ENCODE measurements at regions not wholly inside any gene's neighbourhood (a gene's known extent, or its start where the extent isn't known, plus 50 kb on each side); places are given as distances from the start of the nearest gene placed in this dataset.

DNA sequence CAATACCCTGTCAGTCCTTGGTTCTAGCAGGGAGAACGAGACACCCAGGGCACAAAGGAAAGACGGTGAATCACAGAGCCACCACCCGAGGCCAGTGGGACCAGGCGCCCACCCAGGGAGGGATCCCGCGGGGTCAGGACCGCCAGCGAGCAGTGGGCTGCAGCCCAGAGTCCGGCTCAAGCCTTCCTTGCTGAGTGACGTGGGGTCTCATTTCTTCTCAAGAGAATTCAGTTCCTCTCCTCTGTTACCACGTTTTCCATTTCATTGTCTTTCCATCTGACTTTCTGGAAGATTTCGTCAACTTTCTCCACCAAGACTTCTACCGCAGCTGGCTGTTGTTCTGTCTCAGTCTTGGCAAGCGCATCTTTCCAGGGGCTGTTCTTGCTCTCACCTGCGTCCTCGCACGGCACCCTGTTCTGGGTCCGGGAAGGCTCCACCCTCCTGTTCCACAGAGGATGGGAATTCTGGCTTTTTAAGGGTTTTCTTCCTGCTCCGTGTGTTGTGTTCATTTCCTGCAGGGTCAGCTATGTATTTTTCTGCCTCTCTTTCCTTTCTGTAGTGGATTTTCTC is 248.6 kb downstream of the NDUFA10 start:
- no peaks in the 10 kb centered on the region for H3K36me3 Mint-ChIP-seq (ENCODE audit: low read depth)
- DNase-seq = no peak
- peaks cover 3% of the 10 kb centered on the region for H3K9me3 Mint-ChIP-seq
- peaks cover 3% of the 10 kb centered on the region for H3K27me3 Mint-ChIP-seq
- no peak overlapping the region for H3K4me3 Mint-ChIP-seq
- ATAC-seq = no peak
- H3K27ac Mint-ChIP-seq = no peak overlapping the region
- H3K4me1 Mint-ChIP-seq = no peaks in the 10 kb centered on the region

DNA sequence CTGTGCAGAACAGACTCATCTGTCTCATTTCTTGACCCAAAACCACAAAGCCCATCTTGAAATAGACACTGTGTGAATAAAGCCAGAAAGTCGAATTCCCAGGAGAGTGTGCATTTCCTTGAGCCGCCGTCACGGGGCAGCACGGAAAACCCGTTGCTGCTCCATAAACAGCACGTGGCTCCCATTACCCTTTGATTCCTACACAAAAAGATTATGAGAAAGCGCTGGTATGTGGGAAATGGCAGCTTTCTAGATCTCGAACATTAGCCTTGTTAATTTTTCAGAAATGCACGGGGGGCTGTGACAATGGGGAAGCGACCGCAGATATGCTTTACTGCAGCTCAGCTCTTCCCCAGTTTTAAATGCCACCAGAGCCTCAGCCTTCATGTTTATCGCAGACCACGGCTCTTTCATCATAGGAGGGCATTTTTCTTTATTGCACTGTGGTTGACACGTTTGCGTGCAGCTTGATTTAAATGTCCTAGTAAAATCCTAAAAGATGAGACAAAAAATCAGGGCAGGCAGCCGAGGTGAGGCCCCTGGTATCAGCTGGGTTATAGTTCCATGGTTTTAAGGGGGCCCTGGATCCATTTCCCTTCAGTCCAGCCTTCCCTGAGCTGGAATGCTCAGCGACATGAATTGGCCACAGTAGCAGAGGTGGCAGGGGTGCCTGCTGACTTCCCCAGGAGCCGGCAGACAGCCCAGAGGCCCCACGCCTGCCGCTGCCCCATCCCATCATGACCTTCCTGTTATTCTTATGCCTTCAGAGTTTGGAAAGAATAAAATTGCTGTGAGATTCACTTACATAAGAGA is 249.3 kb downstream of the NDUFA10 start:
- ATAC-seq (no peak), DNase-seq (no peak)
- Mint-ChIP-seq H3K27me3 (peaks cover 3% of the 10 kb centered on the region), H3K9me3 (peaks cover 5% of the 10 kb centered on the region), H3K27ac (no peak overlapping the region), H3K36me3 (ENCODE audit: low read depth) (no peaks in the 10 kb centered on the region), H3K4me1 (no peaks in the 10 kb centered on the region), H3K4me3 (no peak overlapping the region)

DNA sequence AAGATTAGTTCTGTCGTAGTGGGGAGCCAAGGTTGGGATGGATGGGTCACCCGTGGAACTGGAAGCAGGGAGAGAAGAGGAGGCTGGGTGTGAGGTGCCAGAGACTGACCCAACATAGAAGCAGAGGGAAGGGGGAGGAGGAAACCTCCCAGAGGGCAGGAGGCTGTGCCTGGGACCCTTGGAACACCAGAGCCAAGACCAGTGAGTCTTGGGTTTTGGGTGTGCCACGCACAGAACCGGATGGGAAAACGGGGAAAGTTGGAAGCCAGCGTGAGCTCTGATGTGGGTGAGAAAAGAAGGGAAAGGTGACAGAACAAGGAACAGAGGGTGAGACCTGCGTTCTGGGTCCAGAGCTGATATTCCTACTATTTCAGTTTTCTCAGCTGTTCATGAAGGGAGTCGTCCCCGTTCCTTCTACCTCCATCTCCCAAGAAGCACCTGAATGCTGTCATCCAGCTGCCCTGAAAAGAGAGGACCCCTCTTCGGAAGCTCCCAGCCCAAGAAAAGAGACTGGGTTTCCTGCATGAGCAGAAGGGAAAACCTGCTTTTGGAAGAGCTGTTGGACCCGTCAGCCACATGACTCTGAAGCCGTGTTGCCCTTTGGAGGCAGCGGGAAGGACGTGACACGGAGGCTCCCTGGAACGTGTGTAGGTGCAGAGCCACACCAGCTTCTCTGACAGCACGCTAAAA is 250.1 kb downstream of the NDUFA10 start:
- H3K36me3 Mint-ChIP-seq (ENCODE audit: low read depth) = no peaks in the 10 kb centered on the region
- H3K4me1 Mint-ChIP-seq = no peaks in the 10 kb centered on the region
- H3K9me3 Mint-ChIP-seq = peaks cover 5% of the 10 kb centered on the region
- no peak for ATAC-seq
- no peaks in the 10 kb centered on the region for H3K27me3 Mint-ChIP-seq
- no peak overlapping the region for H3K27ac Mint-ChIP-seq
- H3K4me3 Mint-ChIP-seq = no peak overlapping the region
- no peak for DNase-seq

DNA sequence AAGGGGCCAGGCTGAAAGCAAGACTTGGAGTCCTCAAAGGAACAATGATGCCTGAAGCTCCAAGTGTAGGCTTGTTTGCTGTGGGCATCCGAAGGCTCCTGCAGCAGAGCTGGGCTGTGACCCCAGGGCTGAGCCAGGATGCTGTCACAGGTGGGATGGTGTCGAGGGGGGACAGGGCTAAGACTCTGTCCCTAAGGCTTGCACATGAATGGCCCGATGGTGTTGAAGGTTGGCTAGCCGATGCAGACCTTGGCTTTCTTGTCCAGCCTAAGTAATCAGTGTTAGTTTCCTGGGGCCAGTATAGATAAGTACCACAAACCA is 251.0 kb downstream of the NDUFA10 start:
- H3K27ac Mint-ChIP-seq = no peak overlapping the region
- DNase-seq (no peak), ATAC-seq (no peak)
- no peaks in the 10 kb centered on the region for H3K36me3 Mint-ChIP-seq (ENCODE audit: low read depth)
- H3K9me3 Mint-ChIP-seq = peaks cover 5% of the 10 kb centered on the region
- no peaks in the 10 kb centered on the region for H3K4me1 Mint-ChIP-seq
- H3K27me3 Mint-ChIP-seq = peaks cover 2% of the 10 kb centered on the region
- H3K4me3 Mint-ChIP-seq = no peak overlapping the region

DNA sequence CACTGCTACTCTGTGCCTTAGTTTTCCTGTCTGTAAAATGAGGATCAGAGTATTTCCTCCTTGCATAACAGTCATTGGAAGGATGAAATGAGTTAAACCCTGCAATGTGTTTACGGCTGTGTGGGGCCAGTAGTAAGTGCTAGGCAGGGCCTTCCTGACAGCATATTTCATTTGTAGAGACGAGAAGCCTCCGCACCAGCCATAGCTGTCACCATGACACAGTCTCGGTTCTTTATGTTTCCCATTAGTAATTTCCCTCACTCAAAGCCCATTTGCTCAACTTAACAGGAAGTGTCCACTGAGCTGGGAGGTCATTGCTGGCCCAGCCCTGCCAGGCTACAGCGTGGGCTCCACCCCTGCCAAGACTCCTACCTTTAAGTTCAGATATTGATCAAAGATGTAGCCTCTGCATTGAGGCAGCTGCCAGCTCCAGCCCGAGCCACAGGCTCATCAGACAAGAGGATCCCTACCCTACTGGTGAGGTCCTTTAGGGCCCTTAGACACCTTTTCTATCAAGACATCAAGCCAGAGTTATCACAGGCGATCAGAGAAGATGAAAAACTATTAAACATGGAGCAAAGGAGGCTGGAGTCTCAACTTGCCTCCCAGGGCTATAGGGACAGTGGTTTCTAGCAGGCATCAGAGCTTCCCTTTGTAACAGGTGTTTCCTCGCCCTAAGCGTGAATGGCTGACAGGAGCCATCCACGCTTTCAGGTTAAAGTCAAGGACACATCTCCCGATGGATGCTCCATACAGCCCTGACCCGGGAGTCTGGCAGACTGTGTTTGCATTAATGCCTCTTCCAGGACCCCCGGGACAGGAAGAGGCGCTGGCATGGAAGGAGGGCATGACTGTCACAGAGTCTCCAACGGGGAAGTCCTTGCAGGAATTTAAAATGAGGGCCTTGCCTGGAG is 251.7 kb downstream of the NDUFA10 start:
- ATAC-seq (no peak), DNase-seq (no peak)
- H3K4me3 Mint-ChIP-seq = no peak overlapping the region
- no peaks in the 10 kb centered on the region for H3K4me1 Mint-ChIP-seq
- no peak overlapping the region for H3K27ac Mint-ChIP-seq
- no peaks in the 10 kb centered on the region for H3K36me3 Mint-ChIP-seq (ENCODE audit: low read depth)
- peaks cover 5% of the 10 kb centered on the region for H3K9me3 Mint-ChIP-seq
- H3K27me3 Mint-ChIP-seq = peaks cover 2% of the 10 kb centered on the region

DNA sequence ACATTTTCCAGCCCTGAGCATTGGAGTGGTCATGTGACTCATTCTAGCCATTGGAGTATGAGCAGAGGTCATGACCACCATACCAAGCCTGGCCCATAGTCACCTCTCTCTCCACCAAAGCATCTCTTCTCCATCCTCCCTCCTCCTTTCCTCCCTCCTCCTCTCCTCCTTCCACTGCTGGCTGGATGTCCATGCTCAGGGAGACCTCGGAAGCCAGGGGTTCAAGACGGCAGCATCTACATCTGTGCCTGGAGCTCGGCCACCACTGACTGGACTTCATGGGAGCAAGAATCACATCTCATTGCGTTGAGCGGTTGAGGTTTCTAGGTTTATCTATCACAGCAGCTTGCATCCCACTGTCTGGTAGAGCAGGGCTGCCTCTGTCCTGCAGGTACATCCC is 252.4 kb downstream of the NDUFA10 start:
- no peaks in the 10 kb centered on the region for H3K36me3 Mint-ChIP-seq (ENCODE audit: low read depth)
- H3K4me3 Mint-ChIP-seq = no peak overlapping the region
- DNase-seq = no peak

DNA sequence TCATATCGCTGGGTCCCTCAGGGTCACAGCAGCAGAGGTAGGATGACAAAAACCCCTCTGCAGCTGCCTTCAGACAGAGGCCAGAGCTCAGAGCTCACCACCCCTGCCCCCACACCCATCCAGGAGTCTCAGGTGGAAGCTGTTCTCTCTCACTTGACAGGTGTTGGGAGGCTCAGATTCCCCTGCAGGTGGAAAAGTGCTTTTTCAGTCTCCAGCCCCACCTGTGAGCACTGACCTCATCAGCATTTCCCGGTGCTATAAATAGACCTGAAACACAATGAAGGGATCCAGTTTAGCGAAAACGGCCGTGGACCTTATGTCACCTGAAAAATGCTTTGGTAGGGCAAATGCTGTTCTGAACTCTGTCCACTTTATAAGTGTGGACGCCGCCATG is 254.9 kb downstream of the NDUFA10 start:
- DNase-seq (no peak), ATAC-seq (no peak)
- H3K36me3 Mint-ChIP-seq (ENCODE audit: low read depth) = no peaks in the 10 kb centered on the region
- H3K4me1 Mint-ChIP-seq = no peaks in the 10 kb centered on the region
- H3K27ac Mint-ChIP-seq = no peak overlapping the region
- peaks cover 2% of the 10 kb centered on the region for H3K27me3 Mint-ChIP-seq
- H3K9me3 Mint-ChIP-seq = peaks cover 5% of the 10 kb centered on the region
- H3K4me3 Mint-ChIP-seq = no peak overlapping the region

More for the DNA sequence above, 252.4 kb downstream of the NDUFA10 start:
- Mint-ChIP-seq H3K9me3 (peaks cover 5% of the 10 kb centered on the region), H3K4me1 (no peaks in the 10 kb centered on the region), H3K27me3 (peaks cover 2% of the 10 kb centered on the region), H3K27ac (no peak overlapping the region)
- ATAC-seq = no peak

DNA sequence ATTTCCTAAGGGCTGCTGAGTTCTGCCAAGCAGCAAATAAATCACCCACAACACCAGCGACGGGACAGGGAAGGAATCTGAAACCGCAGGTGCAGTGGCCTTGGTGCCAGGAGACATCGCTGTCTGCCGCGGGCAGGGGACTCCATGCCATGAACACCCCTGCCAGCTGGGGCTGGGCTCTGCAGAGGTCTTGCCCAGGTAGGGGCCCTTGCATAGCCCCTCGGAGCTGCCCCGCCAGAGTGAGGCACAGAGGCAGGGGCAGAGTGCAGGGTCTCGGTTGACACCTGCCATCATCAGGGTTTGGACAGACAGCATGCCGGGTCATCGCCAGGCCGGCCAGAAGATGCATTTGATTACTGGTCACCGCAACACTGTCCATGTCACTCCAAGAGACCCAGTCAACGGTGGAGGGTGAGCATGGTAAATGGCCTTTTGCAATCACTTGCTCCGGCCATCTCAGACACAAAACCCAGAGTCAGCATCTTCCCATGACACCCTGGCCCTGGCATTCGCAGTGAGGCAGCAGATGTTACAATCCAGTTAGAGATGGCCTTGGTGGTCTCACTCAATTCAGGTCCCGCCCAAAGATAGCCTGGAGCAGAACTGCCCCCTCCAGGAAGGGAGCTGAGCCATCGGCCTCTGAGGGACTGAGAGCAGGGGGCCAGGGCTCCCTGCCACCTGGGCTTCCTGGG is 255.4 kb downstream of the NDUFA10 start:
- Mint-ChIP-seq H3K27ac (no peak overlapping the region), H3K27me3 (peaks cover 2% of the 10 kb centered on the region), H3K4me1 (no peaks in the 10 kb centered on the region), H3K36me3 (ENCODE audit: low read depth) (no peaks in the 10 kb centered on the region), H3K9me3 (peaks cover 5% of the 10 kb centered on the region), H3K4me3 (no peak overlapping the region)
- no peak for ATAC-seq
- DNase-seq = no peak

DNA sequence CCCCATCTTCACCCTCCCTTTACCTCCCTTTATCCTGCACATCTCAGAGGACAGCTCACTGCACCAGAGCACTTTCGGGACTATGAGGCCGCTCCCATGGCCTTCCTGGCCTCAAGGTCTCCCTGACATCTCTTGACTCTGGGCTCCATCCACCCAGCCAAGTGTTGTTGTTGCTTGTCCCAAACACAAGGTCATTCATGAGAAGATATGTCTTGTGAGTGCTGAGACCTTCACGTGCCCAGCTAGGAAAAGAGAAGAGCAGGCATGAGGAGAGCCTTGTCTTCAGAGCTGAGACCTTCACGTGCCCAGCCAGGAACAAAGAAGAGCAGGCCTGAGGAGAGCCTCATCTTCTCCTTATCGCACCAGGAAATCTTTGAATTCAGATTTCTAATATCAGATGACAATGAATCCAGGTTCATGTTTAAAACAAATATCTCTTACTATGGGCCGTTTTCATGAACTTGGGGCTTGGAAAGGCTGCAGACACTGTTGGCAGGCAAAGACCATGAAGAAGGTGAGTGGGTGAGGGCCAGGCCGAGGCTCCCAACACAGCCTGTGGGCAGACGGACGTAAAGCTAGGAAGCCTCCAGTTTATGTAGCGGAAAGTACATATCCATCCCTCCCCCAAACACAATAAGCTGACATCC is 256.1 kb downstream of the NDUFA10 start:
- Mint-ChIP-seq H3K4me3 (no peak overlapping the region), H3K27ac (no peak overlapping the region)

DNA sequence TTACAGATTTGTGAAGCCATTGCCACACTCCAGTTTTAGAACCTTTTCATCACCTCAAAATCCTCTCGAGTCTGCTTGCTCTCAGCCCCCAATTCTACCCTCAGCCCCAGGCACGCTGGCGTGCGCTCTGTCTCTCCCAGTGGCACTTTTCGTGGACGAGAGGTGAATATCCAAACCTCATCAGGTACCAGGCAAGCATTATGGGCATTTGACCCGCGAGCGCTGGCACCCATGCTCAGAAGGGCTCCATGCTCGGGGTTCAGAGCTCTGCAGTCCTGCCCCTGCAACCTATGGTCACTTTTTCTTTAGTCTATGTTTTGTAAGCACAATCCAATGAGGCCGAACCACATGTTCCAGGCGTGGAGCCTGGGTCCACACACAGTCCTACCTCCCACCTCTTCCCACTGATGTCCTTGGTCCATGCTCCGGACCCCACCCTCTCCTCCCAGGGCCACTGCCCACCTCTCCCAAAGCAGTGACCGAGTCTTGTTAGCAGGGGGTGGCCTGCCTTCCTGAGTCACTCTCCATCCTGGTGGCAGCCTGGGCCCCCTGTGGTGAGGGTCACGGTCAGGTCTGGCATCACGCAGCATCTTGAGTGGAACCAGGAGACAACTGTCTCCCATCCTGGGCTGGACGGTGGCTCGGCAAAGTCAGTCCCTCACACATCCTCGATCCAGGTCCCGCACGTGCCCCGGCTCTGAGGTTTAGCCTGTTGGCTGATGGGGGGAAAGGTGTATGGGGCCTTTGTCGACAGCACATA is 256.9 kb downstream of the NDUFA10 start:
- Mint-ChIP-seq H3K27me3 (peaks cover 2% of the 10 kb centered on the region), H3K27ac (no peak overlapping the region), H3K4me1 (no peaks in the 10 kb centered on the region), H3K4me3 (no peak overlapping the region), H3K36me3 (ENCODE audit: low read depth) (no peaks in the 10 kb centered on the region), H3K9me3 (peaks cover 5% of the 10 kb centered on the region)
- no peak for ATAC-seq
- no peak for DNase-seq

More for the DNA sequence above, 256.1 kb downstream of the NDUFA10 start:
- DNase-seq (no peak), ATAC-seq (no peak)
- H3K4me1 Mint-ChIP-seq = no peaks in the 10 kb centered on the region
- H3K27me3 Mint-ChIP-seq = peaks cover 2% of the 10 kb centered on the region
- no peaks in the 10 kb centered on the region for H3K36me3 Mint-ChIP-seq (ENCODE audit: low read depth)
- peaks cover 5% of the 10 kb centered on the region for H3K9me3 Mint-ChIP-seq

DNA sequence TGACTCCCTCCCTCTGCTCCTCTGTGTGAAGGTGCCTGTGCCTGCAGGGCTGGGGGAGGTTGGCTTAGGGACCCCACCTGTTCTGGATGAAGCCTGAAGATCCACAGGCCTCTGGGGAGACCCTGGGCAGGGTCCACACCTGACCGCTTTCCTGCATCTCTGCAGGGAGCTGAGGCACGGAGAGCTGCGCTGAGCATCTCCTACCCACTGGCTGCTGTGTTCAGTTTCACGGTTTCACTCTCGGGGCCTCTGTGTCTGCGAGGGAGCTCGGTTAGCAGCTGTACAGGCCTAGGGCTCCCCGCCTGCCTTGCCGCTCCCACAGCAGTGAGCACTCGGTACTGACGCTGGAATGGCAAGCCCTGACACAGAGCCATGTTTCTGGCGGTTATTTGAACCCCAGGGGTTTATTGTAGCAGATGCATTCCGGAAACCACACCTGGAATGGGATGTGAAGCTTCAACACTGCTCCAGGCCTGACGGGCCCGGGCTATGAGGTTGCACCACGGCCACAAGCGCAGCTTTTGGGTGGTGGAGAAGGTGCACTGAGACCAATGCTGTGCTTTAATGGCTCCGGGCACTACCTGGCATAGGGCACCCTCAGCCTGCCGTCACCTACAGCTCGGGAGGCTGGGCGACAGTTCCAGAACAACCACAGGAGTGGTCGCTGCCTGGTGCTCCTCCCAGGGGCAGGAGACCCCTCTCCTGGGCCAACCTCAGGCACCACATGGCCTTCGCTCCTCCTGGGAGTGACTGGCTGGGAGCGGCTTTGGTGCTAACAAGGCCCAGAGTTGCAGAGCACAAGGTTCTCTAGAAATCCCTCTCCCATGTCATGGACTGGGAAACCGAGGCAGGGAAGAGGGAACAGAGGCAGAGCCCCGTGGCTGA is 257.9 kb downstream of the NDUFA10 start:
- Mint-ChIP-seq H3K4me1 (no peaks in the 10 kb centered on the region), H3K27ac (no peak overlapping the region), H3K4me3 (no peak overlapping the region), H3K27me3 (peaks cover 2% of the 10 kb centered on the region), H3K9me3 (peaks cover 5% of the 10 kb centered on the region), H3K36me3 (ENCODE audit: low read depth) (no peaks in the 10 kb centered on the region)
- DNase-seq (no peak), ATAC-seq (no peak)

DNA sequence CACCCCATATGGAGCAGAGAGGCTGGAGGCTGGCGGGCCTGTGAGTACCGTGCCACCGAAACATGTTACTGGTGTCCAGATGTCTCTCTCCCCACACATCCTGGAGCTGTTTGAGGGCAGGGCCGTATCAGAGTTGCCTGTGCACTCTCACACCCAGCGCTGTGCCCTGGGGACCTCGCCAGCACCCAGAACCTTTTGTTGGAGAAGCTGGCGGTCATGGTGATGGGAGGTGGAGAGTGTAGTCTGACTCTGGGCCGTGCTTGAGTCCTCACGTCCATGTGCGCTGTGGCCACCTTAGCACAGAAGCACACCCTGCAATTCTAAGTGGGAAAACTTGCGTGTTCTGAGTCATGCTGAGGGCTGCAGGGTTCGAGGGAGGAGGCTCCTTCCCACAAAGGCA is 259.2 kb downstream of the NDUFA10 start:
- Mint-ChIP-seq H3K27ac (no peak overlapping the region), H3K27me3 (peaks cover 2% of the 10 kb centered on the region), H3K36me3 (ENCODE audit: low read depth) (no peaks in the 10 kb centered on the region), H3K9me3 (no peaks in the 10 kb centered on the region), H3K4me3 (no peak overlapping the region), H3K4me1 (no peaks in the 10 kb centered on the region)
- ATAC-seq (no peak), DNase-seq (no peak)

Measured in activated naive CD8-positive, alpha-beta T cell treated with anti-CD3 and anti-CD28 coated beads, Interleukin-2, amount 50 U/mL, for 24 hours (primary cell).